Inflammatory macrophage (primary cell): ENCODE measurements at regions not wholly inside any gene's neighbourhood (a gene's known extent, or its start where the extent isn't known, plus 50 kb on each side); places are given as distances from the start of the nearest gene placed in this dataset.
"Not testable (repeated sequence)": the region's sequence is repeated elsewhere in the genome, so short reads cannot be mapped to it uniquely, and the experiment has no call there.

Source experiments
- DNase-seq, 2 donors: peaks; one replicate each; pipeline ENCODE4 v3.0.0-alpha.2; 2020 to 2022

DNA sequence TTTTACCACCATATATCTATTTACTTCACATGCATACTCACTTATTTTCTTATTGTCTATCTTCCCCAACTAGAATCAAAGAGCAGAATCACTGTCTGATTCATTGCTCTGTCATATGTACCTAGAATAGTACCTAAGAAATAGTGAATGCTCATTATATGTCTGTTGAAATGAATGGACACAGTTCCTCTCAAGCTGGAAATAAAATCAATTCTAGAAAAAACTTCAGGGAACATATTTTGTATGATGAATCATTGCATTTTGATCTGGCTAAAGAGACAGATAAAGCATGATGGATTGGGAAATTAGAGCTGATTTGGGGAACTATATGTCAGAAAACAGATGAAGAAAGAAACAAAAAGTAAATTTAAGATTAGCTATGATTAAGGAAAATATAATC, 623.3 kb downstream of the C12orf50 start:
- DNase-seq = no peak

DNA sequence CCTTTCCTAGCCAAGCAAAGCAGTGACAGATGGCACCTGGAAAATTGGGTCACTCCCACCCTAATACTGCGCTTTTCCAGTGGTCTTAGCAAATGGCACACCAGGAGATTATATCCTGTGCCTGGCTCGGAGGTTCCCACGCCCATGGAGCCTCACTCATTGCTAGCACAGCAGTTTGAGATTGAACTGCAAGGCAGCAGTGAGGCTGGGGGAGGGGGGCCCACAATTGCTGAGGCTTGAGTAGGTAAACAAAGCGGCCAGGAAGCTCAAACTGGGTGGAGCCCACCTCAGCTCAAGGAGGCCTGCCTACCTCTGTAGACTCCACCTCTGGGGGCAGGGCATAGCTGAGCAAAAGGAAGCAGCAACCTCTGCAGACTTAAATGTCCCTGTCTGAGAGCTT, 635.0 kb downstream of the C12orf50 start:
- DNase-seq = not testable (repeated sequence)

DNA sequence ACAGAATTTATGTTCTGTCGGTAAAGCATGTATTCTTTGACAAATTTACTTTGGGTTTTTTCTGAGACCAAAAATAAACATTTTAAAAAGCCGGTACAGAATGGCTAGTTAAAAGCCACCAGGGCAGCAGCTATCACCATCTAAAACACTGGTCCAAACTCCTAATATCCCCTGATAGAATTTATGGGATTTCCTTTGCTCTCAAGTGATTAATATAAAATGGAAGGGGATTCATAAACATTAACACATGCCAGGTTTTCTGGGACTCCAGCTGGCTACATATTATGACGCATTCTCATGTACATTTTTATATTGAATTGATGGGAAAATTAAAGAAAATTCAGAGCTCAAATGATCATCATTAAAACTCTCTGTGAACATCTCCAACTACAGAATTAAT, 640.8 kb downstream of the C12orf50 start:
- DNase-seq = no peak

DNA sequence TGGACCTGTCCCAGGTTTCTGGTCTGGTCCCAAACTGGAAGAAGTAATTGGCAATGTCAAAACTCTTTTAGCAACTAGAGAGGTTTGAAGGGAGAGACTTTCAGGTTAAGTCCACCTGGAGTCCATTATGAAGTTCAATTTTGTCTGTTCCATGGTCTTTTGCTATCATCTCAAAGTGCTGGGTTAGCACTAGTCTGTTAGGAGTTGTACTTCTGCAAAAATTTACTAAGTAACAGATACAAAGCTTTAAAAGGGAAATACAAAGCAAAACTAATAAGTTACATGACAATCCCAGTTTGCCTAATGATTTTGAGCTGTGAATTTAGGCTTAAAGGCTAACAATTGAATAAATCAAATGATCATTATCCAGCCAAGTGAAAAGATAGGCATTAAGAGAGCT, 643.9 kb downstream of the C12orf50 start:
- no peak for DNase-seq

DNA sequence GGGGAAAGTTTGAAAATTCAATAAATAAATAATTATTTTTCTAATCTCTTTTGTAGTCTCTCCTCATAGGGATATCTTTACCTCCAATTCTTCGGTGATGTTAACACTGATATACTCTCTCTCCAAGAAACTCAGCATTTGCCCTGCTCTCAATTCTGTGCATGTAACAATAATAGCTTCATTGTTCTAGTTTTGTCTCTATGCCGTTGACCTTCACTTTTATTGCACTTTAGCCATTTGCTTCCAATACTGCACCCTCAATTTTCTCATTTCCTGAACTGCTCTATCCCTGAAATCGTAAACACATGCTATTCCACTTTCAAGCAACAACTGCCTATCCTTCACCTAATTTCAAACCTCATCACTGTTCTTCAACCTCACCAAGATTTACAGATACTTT, 645.0 kb downstream of the C12orf50 start:
- no peak for DNase-seq

DNA sequence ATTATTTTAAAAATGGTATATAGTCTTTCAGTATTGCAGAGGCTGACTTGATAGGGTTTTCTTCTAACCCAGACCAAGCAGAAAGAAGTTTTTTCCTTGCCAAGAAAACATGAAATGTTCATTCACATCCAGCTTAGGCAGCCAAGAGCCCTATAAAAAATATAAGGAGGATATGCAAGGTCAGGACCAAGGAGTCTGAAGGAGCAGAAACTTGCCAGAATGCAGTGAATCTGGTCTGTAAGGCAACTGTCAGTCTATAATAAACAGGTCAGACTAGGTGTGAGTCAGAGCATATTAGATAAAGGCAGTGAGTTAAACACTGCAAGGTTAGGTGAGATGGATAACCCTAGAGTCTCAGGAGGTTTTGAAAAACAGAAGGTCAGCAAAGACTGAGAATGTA, 645.5 kb downstream of the C12orf50 start:
- no peak for DNase-seq

DNA sequence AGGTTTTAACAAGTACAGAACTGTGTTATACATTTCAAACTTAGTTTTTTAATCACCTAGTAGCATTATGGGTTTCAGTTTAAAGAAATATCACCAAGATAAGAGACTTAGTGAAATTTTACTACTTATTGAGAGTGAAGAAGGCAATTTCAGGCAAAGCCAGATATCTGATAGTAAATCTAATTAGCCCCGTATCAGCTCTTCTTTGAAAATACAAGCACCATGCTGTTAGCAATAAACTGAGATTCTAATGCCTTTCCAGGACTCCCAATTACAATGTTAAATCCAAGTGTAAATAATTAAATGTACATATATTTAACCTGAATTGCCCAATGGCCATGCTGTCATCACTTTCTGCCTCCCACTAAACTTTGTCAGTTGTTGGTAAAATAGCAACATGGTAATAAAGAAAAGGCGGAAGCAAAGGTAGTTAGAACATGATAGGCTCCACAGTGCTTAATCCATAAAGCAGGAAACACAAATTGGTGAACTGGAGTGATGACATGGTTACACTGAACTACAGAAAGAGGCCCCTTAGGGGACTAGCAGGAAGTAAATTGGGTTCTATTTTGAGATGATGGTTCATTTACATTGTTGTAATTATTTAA, 646.1 kb downstream of the C12orf50 start:
- no peak for DNase-seq

DNA sequence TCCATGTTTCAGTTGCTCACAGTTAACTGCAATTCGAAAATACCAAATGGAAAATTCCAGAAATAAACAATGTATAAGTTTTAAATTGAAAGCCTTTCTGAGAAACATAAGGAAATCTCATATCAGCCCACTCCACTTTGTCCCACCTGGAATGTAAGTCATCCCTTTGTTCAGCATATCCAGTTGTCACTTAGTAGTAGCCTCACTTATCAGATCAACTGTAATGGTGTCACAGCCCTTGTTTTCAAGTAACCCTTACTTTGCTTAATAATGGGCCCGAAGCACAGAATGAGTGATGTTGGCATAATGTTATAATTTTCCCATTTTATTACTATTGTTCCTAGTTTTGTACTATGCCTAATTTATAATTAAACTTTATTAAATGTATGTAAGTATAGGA, 646.8 kb downstream of the C12orf50 start:
- DNase-seq = no peak

DNA sequence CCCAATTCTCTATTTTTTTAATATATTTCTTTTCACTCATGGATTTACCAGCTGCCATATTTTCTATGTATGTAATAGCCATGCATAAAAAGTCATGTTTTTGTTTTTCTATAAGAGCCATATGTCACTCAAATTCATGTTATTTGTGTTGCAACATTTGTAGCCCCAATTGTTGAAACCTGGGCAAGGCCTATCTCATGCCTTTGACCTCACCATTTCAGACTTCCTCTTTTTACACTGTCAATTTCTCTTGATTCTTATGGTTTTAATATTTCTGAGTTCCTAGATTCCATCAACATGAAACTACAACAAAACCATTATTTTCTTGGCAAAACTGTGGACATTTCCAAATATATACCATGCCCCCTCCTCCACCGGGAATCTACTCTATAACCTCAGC, 647.5 kb downstream of the C12orf50 start:
- no peak for DNase-seq

DNA sequence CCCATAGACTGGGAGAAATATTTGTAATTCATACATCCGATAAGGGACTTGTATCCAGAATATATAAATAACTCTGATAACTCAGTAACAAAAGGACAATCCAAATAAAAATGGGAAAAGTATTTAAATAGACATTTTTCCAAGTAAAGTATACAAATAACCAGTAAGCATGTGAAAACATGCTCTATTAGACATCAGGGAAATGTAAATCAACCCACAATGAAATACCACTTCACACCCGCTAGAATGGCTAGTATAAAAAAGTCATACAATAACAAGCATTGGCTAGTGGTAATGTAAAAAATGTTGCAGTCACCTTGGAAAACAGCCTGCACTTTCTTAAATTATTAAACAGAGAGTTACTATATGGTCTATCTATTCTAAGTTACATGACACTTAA, 650.7 kb downstream of the C12orf50 start:
- no peak for DNase-seq

DNA sequence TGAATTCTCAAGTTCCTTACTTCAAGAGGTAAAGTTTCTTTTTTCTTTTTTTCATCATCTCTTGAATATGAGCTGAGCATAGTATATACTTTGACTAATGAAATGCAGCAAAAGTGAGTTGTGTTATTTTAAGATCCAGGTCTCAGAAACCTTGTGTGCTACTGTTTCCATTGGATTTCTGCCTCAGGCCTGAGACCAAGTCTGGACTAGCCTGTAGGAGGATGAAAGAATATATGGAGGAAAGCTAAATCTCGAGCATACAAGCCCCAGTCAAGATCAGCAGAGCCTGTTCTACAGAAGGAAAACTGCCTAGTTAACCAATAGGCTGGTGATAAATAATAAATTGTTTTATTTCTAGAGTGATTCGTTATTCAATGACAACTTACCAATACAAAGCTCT, 652.5 kb downstream of the C12orf50 start:
- DNase-seq = no peak

DNA sequence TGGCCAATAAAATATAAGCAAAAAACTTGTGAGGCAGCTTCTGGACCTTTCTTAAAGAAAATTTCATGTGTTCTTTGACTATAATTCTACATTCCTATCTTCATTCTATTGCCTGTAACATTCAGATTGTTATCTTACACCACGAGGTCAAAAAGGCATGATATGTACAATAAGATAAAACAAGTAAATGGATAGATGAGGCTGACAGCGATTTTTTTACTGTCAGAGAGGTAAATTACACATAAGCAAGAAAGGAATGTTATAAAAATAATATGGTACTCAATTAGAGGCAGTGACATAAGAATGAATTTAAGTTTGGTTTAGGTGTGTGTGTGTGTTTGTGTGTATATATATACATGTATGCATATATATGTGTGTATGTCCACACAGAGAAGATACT, 660.0 kb downstream of the C12orf50 start:
- DNase-seq = no peak

DNA sequence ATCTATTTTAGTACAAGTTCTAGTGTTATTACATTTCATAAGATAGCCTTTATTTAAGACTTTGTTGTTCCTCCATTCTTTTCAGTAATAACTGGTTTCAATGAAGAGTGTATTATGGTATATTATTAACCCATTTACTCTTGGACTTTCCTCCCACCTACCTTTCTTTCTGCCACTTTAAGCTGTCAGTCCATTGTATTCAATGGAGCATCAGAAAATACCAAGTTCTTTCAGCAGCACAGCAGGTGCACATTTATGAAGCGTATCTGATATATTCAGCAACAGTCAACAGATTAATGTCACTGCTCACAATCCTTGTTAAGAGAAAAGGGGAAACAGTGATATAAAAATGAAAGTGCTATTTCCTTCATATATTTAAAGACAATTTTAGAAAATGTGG, 660.9 kb downstream of the C12orf50 start:
- DNase-seq = no peak

DNA sequence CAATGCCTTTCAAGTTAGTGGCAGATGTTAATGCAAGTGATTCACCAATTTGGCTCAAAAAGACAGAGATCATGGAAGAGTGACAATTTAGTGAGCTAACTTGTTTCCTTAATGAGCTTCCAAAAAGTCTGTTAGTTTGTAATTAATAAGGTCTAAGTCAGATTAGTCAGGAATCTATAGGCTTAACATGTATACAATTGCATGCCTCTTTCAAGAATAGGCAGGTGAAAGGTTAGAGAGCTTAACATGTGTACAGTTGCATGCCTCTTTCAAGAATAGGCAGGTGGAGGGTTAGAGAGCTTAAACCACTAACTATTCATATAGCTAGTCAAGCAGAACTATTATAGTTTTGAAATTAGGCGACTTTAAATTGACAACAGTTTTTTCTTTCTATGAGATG, 663.8 kb downstream of the C12orf50 start:
- DNase-seq = no peak

DNA sequence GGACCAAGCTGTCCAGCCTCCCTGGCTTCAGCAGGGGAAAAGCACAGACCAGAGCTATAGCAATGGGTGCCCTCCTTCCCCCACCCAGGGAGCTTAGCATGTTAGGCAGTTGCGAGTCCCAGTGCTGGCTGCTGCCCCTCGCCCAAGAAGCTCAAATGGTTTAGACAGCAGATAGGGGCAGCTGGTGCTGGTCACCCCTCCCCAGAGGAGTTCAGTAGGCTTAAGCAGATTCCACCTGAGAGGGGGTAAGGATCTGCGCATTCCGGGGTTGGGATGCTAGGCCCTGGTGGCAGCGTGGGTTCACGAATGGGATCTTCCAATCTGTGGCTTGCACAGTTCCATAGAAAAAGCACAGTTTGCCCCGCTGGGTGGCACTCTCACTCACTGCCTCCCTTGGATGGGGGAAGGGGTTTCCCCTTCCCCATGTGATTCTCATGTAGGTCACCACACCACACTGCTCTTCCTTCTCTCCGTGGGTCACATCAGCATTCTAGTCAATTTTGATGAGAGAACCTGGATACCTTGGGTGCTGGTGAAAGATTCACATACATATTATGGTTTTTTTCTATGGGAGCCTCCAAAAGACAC, 665.6 kb downstream of the C12orf50 start:
- no peak for DNase-seq

DNA sequence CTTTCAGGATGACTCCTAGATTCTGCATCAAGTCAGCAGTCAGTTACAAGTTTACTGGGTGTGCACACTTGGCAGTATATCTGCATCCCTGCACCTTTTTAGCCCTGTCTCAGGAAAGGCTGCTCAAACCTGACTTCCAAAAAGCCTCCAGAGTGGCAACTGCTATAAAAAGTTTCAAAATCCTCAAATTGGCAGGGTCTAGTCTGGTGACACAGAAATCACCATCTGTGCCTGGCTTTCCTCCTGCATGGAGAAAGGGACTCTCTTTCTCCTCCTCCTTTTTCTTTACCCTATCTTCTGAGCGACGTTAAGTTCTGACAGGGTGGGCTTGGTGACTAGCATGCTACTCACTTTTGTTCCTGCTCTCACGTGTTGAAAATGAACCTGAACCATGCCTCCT, 679.5 kb downstream of the C12orf50 start:
- no peak for DNase-seq

DNA sequence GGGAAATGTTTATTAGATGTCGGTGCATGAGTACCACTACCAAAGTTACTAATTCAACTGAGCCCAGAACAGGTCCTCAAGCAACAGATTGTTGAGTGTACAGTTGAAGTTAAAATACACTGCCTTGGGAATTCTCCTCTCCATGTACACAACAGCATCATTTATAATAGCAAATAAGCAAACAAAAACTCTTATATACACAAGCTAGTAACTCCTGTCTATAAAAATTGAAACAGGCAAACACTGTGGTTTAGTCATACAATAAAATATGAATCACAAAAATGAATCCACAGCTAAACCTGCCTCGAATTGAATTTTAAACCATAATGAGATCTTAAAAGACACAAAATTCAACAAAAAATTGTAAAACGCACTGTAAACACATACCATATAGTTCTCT, 681.1 kb downstream of the C12orf50 start:
- no peak for DNase-seq

DNA sequence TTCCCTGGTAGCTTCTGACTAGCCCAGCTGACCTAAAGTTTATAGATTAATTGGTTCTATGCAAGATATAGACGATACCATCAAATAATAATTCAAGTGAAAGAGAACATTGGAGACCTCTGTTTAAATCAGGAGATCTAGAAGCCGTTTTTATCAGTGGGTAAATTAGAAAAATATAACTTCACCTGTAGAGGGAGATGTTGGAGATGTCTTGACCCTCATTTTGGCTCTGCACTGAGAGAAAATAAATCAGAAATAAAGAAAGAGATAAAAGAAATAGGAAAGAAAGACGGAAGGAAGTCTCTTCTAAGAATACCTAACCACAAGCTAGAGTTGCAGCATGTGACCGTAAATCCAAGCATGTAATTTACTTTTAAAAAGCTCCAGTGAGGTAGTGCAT, 684.5 kb downstream of the C12orf50 start:
- DNase-seq = no peak

DNA sequence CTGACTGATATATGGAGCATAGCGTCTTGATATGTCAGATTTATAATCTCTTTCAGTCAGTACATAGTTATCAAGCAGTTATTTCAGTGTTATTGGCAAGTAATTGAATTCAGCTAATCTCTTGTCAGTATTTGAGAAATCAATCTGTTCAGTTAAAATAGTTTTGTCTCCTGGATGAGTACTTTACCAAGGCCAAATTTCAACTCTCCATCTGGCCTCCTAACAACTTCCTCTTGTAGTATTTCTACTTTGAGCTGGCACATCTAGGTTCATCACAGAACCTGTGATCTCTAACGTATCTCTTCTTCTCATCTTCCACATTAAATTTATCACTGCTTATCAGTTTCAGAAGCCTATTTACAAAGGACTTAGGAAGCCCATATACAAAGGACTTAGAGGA, 690.5 kb downstream of the C12orf50 start:
- no peak for DNase-seq

DNA sequence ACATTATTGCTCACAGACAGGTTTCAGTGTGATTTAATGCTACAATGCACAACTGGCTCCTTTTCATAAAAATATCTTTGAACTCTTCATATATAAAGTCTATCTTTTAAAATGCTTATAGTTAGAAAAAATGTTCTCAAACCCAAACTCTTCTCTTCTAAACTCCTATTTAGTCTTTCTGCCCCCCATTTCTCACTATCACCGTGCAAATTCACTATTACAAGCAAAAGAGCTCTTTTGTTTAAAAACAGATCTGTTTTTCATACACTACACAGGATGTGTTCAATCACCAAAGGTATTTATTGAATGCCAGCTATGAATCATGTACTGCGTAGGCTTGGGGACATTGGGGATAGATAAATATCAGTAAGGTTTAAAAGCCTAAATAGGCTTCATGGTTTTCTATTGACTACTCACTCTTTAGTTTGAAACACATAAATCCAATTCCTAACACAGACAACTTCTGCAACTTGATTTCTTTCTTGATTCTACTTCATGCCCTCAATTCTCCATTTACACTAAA, 692.3 kb downstream of the C12orf50 start:
- no peak for DNase-seq

DNA sequence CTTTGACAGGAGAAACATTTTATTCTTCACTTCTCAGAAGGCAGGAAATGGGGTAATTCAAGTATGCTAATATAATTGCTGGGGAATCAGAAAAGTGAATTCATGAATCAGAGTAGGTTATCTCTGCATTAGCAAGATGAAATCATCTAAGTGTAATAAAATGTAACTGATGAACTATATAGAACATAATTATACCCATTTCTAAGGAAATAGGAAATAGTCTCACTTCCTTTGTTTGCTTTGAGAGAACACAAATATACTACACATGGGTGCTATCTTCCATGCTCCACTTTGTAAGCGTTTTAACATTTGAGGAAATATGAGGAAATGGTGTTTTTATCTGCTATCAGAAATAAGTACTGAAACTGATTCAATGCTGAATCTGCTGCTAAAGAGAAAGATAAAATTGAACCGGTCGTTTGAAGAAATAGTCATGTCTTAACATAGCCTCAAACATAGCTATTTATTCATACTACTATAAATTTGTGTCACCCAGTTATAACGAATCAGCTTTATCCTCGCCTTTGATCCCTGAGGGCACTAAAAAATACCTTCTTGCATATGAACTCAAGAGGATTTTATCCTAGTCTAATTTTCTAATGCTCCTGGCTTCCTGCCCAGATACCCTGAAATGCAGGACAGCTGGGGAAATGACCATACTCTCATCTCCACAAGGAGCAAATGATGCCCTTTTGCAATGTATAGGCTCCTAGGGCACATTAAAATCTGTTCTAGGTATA, 696.0 kb downstream of the C12orf50 start:
- DNase-seq = no peak

DNA sequence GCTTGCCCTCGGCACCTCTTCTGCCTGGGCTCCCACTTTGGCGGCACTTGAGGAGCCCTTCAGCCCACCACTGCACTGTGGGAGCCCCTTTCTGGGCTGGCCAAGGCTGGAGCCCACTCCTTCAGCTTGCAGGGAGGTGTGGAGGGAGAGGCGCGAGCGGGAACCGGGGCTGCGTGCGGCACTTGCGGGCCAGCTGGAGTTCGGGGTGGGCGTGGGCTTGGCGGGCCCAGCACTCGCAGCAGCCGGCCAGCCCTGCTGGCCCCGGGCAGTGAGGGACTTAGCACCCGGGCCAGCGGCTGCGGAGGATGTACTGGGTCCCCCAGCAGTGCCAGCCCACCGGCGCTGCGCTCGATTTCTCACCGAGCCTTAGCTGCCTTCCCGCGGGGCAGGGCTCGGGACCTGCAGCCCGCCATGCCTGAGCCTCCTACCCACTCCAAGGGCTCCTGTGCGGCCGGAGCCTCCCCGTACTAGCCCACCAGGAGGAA, 699.1 kb downstream of the C12orf50 start:
- not testable (repeated sequence) for DNase-seq

DNA sequence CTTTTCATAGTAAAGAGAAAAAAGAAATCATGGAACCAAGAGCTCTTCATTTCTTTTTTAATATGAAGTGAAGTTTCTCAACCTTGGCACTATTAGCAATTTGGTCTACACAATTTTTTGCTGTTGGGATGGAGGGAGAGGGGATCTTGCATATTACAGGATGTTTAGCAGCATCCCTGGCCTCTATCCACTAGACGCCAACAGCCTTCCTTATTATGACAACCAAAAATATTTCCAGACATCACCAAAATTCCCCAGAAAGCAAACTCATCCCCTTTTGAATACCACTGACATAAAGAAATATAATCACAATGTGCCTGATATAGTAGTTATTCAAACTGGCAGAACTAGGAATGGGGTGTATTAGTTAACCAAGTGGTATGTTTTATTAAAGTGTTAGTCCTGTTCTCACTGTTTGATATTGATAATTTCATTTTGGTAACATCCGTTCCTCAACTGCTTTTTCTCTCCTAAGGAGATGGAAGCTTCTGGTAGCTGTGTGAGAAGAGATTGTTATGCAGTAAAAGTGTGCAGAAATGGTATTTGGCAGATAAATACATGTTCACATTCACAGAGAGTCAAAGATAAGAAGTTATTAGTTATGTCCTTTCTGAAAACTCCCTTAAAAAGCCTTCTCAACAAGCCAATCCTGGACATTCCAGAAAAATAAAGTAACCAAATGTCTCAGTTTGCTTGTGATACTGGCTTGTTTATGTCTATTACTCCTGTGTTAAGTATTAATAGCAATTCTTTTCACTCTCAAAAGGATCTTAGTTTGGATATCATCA, 699.9 kb downstream of the C12orf50 start:
- DNase-seq = no peak
